HCT116 (cell line): ENCODE measurements at regions not wholly inside any gene's neighbourhood (a gene's known extent, or its start where the extent isn't known, plus 50 kb on each side); places are given as distances from the start of the nearest gene placed in this dataset.

ENCODE experiments used
- ATAC-seq: fragments of 200-7000 bp; cut with Tn5 transposase; 2 replicates; pipeline ENCODE4 v1.9.1; 2020; ENCODE audit warnings: mild to moderate bottlenecking, moderate library complexity
- BruUV-seq: library from RNA; stranded (reverse); fragments of 400-500 nt; replicated peaks from 2 replicates; lab custom pipeline; 2021; lab: Mats Ljungman, UMichigan
- CTCF ChIA-PET: fragments of 300-600 bp; sonication (Branson Sonifier 250); formaldehyde crosslinking; loops from one replicate; lab custom pipeline; 2021; ENCODE audit warnings: antibody characterized with exemption; lab: Charles Lee
- POLR2A ChIA-PET: fragments of 300-600, 350-600 bp; sonication (Branson Sonifier 250); formaldehyde crosslinking; loops from one replicate; lab custom pipeline; 2021; ENCODE audit warnings: antibody characterized with exemption; lab: Charles Lee
- RAD21 ChIA-PET, 2 experiments: fragments of 300-600 bp; sonication (Branson Sonifier 250); formaldehyde crosslinking; loops; one replicate each; lab custom pipeline; 2023; ENCODE audit warnings: low total read pairs in 2 of 2; ENCODE audit not compliant: uncharacterized antibody in 2 of 2, unreplicated experiment in 2 of 2, low non-redundant PET in 1 of 2; lab: Charles Lee
- DNase-seq: peaks from one replicate; pipeline ENCODE4 v3.0.0-alpha.2; 2010; ENCODE audit warnings: low read depth, low spot score
- H2AFZ ChIP-seq: fragments of 200-600 bp; shearing (Covaris generic), sonication (generic); 2 replicates; pipeline ENCODE4 v1.6.1; 2017; ENCODE audit warnings: low read depth, mixed run types, mixed read lengths, antibody characterized with exemption, low read length; ENCODE audit not compliant: poor library complexity, severe bottlenecking
- H3K27ac ChIP-seq: 2 replicates; pipeline ENCODE4 v1.5.1; 2012; ENCODE audit warnings: low read depth, low read length
- H3K27me3 ChIP-seq: fragments of 200-600 bp; sonication (generic); 2 replicates; pipeline ENCODE4 v1.6.1; 2016; ENCODE audit warnings: mixed run types, low read length, mixed read lengths; ENCODE audit not compliant: insufficient read depth
- H3K36me3 ChIP-seq, 2 experiments: fragments of 200-500 bp in 1 of 2; fragments of 200-600 bp in 1 of 2; sonication (Bioruptor generic) in 1 of 2; sonication (generic) in 1 of 2; 2 replicates each; pipeline versions ENCODE4 v1.5.1 to v1.6.1; 2014 to 2016; ENCODE audit warnings: low read length in 2 of 2, inconsistent platforms in 1 of 2, mixed read lengths in 1 of 2, mixed run types in 1 of 2; ENCODE audit not compliant: insufficient read depth in 2 of 2, control insufficient read depth in 1 of 2
- H3K4me1 ChIP-seq, 2 experiments: fragments of 200-600 bp in 1 of 2; sonication (generic) in 1 of 2; 2 replicates each; pipeline versions ENCODE4 v1.5.1 to v1.6.1; 2012 to 2017; ENCODE audit warnings: low read length in 2 of 2, inconsistent platforms in 1 of 2, mild to moderate bottlenecking in 1 of 2, mixed read lengths in 1 of 2, mixed run types in 1 of 2, moderate library complexity in 1 of 2; ENCODE audit not compliant: insufficient read depth in 2 of 2, control insufficient read depth in 1 of 2
- H3K4me2 ChIP-seq: fragments of 200-600 bp; sonication (generic); 2 replicates; pipeline ENCODE4 v1.6.1; 2017; ENCODE audit warnings: mixed run types, low read length, mixed read lengths
- H3K4me3 ChIP-seq, 2 experiments: fragments of 200-600 bp in 1 of 2; sonication (generic) in 1 of 2; replicated peaks in 1 of 2; 2 replicates each; pipeline ENCODE4 v1.5.1; 2011 to 2016; ENCODE audit warnings: low read length in 2 of 2, control low read depth in 1 of 2, low read depth in 1 of 2, mild to moderate bottlenecking in 1 of 2, mixed read lengths in 1 of 2, mixed run types in 1 of 2
- H3K79me2 ChIP-seq: fragments of 200-600 bp; sonication (generic); 2 replicates; pipeline ENCODE4 v1.6.1; 2017; ENCODE audit warnings: mild to moderate bottlenecking, mixed run types, low read length, moderate library complexity, mixed read lengths; ENCODE audit not compliant: insufficient read depth
- H3K9ac ChIP-seq: fragments of 200-600 bp; sonication (generic); 2 replicates; pipeline ENCODE4 v1.6.1; 2016; ENCODE audit warnings: low read length, mixed read lengths
- H3K9me2 ChIP-seq: fragments of 200-600 bp; sonication (generic), shearing (Covaris generic); 2 replicates; pipeline ENCODE4 v1.6.1; 2017; ENCODE audit warnings: mixed run types, mild to moderate bottlenecking, moderate library complexity; ENCODE audit not compliant: insufficient read depth
- H3K9me3 ChIP-seq, 2 experiments: fragments of 200-500 bp in 1 of 2; fragments of 200-600 bp in 1 of 2; sonication (Bioruptor generic) in 1 of 2; sonication (generic) in 1 of 2; 2 replicates each; pipeline ENCODE4 v1.6.1; 2014 to 2017; ENCODE audit warnings: low read length in 2 of 2, mixed read lengths in 2 of 2, inconsistent platforms in 1 of 2, low read depth in 1 of 2, mild to moderate bottlenecking in 1 of 2, mixed run types in 1 of 2, moderate library complexity in 1 of 2; ENCODE audit not compliant: control insufficient read depth in 1 of 2, insufficient read depth in 1 of 2
- H4K20me1 ChIP-seq: fragments of 200-600 bp; sonication (generic), shearing (Covaris generic); 2 replicates; pipeline ENCODE4 v1.6.1; 2017; ENCODE audit warnings: mixed run types, mild to moderate bottlenecking, moderate library complexity; ENCODE audit not compliant: insufficient read depth
- CBX3 ChIP-seq: IDR thresholded peaks from 2 replicates; pipeline ENCODE4 v1.6.1; 2012; ENCODE audit warnings: low read depth
- CEBPB ChIP-seq: IDR thresholded peaks from 2 replicates; pipeline ENCODE4 v1.6.1; 2012; ENCODE audit warnings: low read depth
- CTCF ChIP-seq, 3 experiments: fragments of 200-600 bp in 1 of 3; sonication (generic) in 1 of 3; IDR thresholded peaks in 2 of 3; conservative IDR thresholded peaks in 1 of 3; 2 replicates each; pipeline ENCODE4 v1.5.1; 2012 to 2017; ENCODE audit warnings: low read depth in 2 of 3, low read length in 2 of 3, antibody characterized with exemption in 1 of 3, borderline replicate concordance in 1 of 3, control low read depth in 1 of 3, mild to moderate bottlenecking in 1 of 3, mixed read lengths in 1 of 3, mixed run types in 1 of 3, moderate library complexity in 1 of 3; ENCODE audit not compliant: insufficient read depth in 1 of 3
- EGR1 ChIP-seq: IDR thresholded peaks from 2 replicates; pipeline ENCODE4 v1.6.1; 2012; ENCODE audit warnings: low read depth
- ELF1 ChIP-seq: IDR thresholded peaks from 2 replicates; pipeline ENCODE4 v1.6.1; 2012; ENCODE audit warnings: low read depth, borderline replicate concordance
- EZH2 ChIP-seq: fragments of 200-600 bp; sonication (generic); IDR thresholded peaks from 2 replicates; pipeline ENCODE4 v1.6.1; 2017; ENCODE audit warnings: antibody characterized with exemption, mixed run types
- FOSL1 ChIP-seq: IDR thresholded peaks from 2 replicates; pipeline ENCODE4 v1.6.1; 2012; ENCODE audit warnings: low read depth
- JUND ChIP-seq: IDR thresholded peaks from 2 replicates; pipeline ENCODE4 v1.6.1; 2012
- POLR2A ChIP-seq: IDR thresholded peaks from 2 replicates; pipeline ENCODE4 v1.7.0; 2011; ENCODE audit warnings: borderline replicate concordance; ENCODE audit not compliant: insufficient read depth, insufficient read length; ENCODE audit errors: extremely low read depth
- RAD21 ChIP-seq: IDR thresholded peaks from 2 replicates; pipeline ENCODE4 v1.6.1; 2012; ENCODE audit warnings: low read depth, mild to moderate bottlenecking
- SIN3A ChIP-seq: IDR thresholded peaks from 2 replicates; pipeline ENCODE4 v1.6.1; 2012; ENCODE audit warnings: low read depth
- SP1 ChIP-seq: IDR thresholded peaks from 2 replicates; pipeline ENCODE4 v1.6.1; 2012; ENCODE audit warnings: low read depth
- SRF ChIP-seq: IDR thresholded peaks from 2 replicates; pipeline ENCODE4 v1.6.1; 2012; ENCODE audit warnings: low read depth
- YY1 ChIP-seq: IDR thresholded peaks from 2 replicates; pipeline ENCODE4 v1.6.1; 2011; ENCODE audit warnings: low read length, low read depth, moderate library complexity, mild to moderate bottlenecking; ENCODE audit not compliant: insufficient replicate concordance; ENCODE audit errors: extremely low read depth
- ZBTB33 ChIP-seq: IDR thresholded peaks from 2 replicates; pipeline ENCODE4 v1.6.1; 2011; ENCODE audit warnings: mild to moderate bottlenecking, low read length, moderate library complexity; ENCODE audit not compliant: insufficient replicate concordance; ENCODE audit errors: extremely low read depth
- ZFX ChIP-seq: fragments of 450-650 bp; IDR thresholded peaks from 2 replicates; pipeline ENCODE4 v1.6.1; 2017
- intact Hi-C: fragments of 100-400 bp; cut with micrococcal nuclease; formaldehyde crosslinking; loops from 2 replicates; pipeline ENCODE4 v1.10.0; 2022
- TF ChIP-seq, protein P1 (sequence below): IDR thresholded peaks from 2 replicates; pipeline ENCODE4 v1.6.1; 2012
- TF ChIP-seq, protein P2 (sequence below): IDR thresholded peaks from 2 replicates; pipeline ENCODE4 v1.6.1; 2012
- TF ChIP-seq, protein P3 (sequence below): IDR thresholded peaks from 2 replicates; pipeline ENCODE4 v1.6.1; 2012; ENCODE audit warnings: low read depth

DNA sequence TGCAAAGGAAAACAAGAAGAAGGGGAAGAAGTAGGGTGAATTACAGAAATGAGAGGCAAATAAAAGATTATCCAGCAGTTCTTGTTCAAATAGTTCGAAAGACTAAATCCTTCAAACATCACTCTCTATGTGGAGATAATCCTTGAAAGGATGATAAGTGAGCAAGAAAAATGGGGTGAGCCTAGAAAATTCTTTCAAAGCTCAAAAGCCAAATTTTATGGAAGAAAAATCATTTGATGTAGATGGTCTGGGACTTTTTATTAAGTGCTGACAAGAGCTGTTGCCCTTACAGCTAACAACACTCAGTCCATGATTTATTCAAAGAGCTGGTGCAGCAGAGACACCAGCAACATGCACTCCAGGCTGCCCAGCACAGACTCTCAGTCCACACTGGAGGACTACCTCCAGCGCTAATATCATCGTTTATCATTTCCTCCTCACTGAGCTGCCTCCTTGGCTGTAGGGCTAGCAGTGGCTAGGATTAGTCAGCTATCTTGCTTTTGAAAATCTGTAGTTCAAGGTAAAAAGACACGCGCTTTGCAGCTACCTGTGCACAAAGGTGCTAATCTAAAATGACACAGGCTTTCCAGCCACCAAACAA, 264.8 kb upstream of the KIF2A start:
- no peaks in the 10 kb centered on the region for H4K20me1 ChIP-seq
- H3K9me3 ChIP-seq, result no peaks in the 10 kb centered on the region
- H3K4me2 ChIP-seq, result no peak overlapping the region
- ChIA-PET RAD21 (interaction anchor here in 1 of 2 experiments (0.6 kb wide), 1 partner anchor 36 kb away, joined by 3 read pairs; no protein-coding TSS in a partner anchor), POLR2A (no interaction called here), CTCF (no interaction called here)
- BruUV-seq, result no TSS peak
- H3K27ac ChIP-seq, result no peak overlapping the region
- H3K9me2 ChIP-seq, result no peaks in the 10 kb centered on the region
- H2AFZ ChIP-seq, result no peak overlapping the region
- H3K79me2 ChIP-seq, result no peaks in the 10 kb centered on the region
- H3K4me3 ChIP-seq, result no peak overlapping the region
- no peak overlapping the region for H3K9ac ChIP-seq
- peaks cover 80% of the 10 kb centered on the region for H3K27me3 ChIP-seq
- no peak for TF ChIP-seq CBX3
- TF ChIP-seq EZH2, result no peak
- no peak for TF ChIP-seq CEBPB
- TF ChIP-seq, protein P1, sequence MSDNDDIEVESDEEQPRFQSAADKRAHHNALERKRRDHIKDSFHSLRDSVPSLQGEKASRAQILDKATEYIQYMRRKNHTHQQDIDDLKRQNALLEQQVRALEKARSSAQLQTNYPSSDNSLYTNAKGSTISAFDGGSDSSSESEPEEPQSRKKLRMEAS, result no peak
- no peak for TF ChIP-seq SRF
- no peak for TF ChIP-seq SIN3A
- no peak for TF ChIP-seq POLR2A
- no peak for TF ChIP-seq ZBTB33
- TF ChIP-seq YY1, result no peak
- no peak for TF ChIP-seq SP1
- TF ChIP-seq JUND, result no peak
- TF ChIP-seq, protein P2, sequence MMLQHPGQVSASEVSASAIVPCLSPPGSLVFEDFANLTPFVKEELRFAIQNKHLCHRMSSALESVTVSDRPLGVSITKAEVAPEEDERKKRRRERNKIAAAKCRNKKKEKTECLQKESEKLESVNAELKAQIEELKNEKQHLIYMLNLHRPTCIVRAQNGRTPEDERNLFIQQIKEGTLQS, result no peak
- no peak for TF ChIP-seq ELF1
- no peak for TF ChIP-seq FOSL1
- no peak for TF ChIP-seq EGR1
- TF ChIP-seq ZFX, result no peak
- TF ChIP-seq CTCF (IDR thresholded peaks at IDR 0.05 in 2 of 3, conservative IDR thresholded peaks at IDR 0.05 in 1 of 3; ENCODE audit: borderline replicate concordance in 1 of 3, insufficient read depth in 1 of 3, low read depth in 2 of 3, low read length in 2 of 3), result no peak
- TF ChIP-seq, protein P3, sequence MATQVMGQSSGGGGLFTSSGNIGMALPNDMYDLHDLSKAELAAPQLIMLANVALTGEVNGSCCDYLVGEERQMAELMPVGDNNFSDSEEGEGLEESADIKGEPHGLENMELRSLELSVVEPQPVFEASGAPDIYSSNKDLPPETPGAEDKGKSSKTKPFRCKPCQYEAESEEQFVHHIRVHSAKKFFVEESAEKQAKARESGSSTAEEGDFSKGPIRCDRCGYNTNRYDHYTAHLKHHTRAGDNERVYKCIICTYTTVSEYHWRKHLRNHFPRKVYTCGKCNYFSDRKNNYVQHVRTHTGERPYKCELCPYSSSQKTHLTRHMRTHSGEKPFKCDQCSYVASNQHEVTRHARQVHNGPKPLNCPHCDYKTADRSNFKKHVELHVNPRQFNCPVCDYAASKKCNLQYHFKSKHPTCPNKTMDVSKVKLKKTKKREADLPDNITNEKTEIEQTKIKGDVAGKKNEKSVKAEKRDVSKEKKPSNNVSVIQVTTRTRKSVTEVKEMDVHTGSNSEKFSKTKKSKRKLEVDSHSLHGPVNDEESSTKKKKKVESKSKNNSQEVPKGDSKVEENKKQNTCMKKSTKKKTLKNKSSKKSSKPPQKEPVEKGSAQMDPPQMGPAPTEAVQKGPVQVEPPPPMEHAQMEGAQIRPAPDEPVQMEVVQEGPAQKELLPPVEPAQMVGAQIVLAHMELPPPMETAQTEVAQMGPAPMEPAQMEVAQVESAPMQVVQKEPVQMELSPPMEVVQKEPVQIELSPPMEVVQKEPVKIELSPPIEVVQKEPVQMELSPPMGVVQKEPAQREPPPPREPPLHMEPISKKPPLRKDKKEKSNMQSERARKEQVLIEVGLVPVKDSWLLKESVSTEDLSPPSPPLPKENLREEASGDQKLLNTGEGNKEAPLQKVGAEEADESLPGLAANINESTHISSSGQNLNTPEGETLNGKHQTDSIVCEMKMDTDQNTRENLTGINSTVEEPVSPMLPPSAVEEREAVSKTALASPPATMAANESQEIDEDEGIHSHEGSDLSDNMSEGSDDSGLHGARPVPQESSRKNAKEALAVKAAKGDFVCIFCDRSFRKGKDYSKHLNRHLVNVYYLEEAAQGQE, result no peak
- no peak for TF ChIP-seq RAD21
- TF ChIP-seq, all 23 proteins: peak for 0
- Histone ChIP-seq H3K36me3 (no peaks in the 10 kb centered on the region), H3K4me1 (no peaks in the 10 kb centered on the region)
- ATAC-seq (no peak), DNase-seq (no peak)
- intact Hi-C loops, result no loop called here
